ENCODE measurements at regions not wholly inside any gene's neighbourhood (a gene's known extent, or its start where the extent isn't known, plus 50 kb on each side); places are given as distances from the start of the nearest gene placed in this dataset.

- H3K4me1 ChIP-seq (ENCODE audit: insufficient read depth, poor library complexity, severe bottlenecking): no peaks in the 10 kb centered on the region
- ATAC-seq (ENCODE audit: low read depth): no peak
- no peak overlapping the region for H3K27ac ChIP-seq (ENCODE audit: poor library complexity, severe bottlenecking)
- DNase-seq (ENCODE audit: low spot score): no peak
- no peak for TF ChIP-seq CTCF (IDR thresholded peaks at IDR 0.05; ENCODE audit: poor library complexity, severe bottlenecking)
- H3K4me3 ChIP-seq (ENCODE audit: severe bottlenecking): no peak overlapping the region
- H3K36me3 ChIP-seq (ENCODE audit: low read depth): no peaks in the 10 kb centered on the region
- H3K27me3 ChIP-seq (ENCODE audit: insufficient read depth, poor library complexity, severe bottlenecking): no peaks in the 10 kb centered on the region
- H3K9me3 ChIP-seq (ENCODE audit: severe bottlenecking): no peaks in the 10 kb centered on the region
These were observed 400.0 kb upstream of the RNF32 start for GRCh38 chr7:156240532-156240931.

GRCh38 chr7:156238366-156239133 lies 402.0 kb upstream of the RNF32 start:
- Histone ChIP-seq H3K4me3 (ENCODE audit: severe bottlenecking) (no peak overlapping the region), H3K9me3 (ENCODE audit: severe bottlenecking) (no peaks in the 10 kb centered on the region), H3K36me3 (ENCODE audit: low read depth) (no peaks in the 10 kb centered on the region), H3K27ac (ENCODE audit: poor library complexity, severe bottlenecking) (no peak overlapping the region), H3K27me3 (ENCODE audit: insufficient read depth, poor library complexity, severe bottlenecking) (no peaks in the 10 kb centered on the region), H3K4me1 (ENCODE audit: insufficient read depth, poor library complexity, severe bottlenecking) (no peaks in the 10 kb centered on the region)
- TF ChIP-seq CTCF (IDR thresholded peaks at IDR 0.05; ENCODE audit: poor library complexity, severe bottlenecking): no peak
- DNase-seq (ENCODE audit: low spot score): no peak
- ATAC-seq (ENCODE audit: low read depth): no peak

GRCh38 chr7:156237614-156238013 lies 403.0 kb upstream of the RNF32 start:
- DNase-seq (ENCODE audit: low spot score) (no peak), ATAC-seq (ENCODE audit: low read depth) (no peak)
- Histone ChIP-seq H3K36me3 (ENCODE audit: low read depth) (no peaks in the 10 kb centered on the region), H3K4me3 (ENCODE audit: severe bottlenecking) (no peak overlapping the region), H3K4me1 (ENCODE audit: insufficient read depth, poor library complexity, severe bottlenecking) (no peaks in the 10 kb centered on the region), H3K27me3 (ENCODE audit: insufficient read depth, poor library complexity, severe bottlenecking) (no peaks in the 10 kb centered on the region), H3K9me3 (ENCODE audit: severe bottlenecking) (no peaks in the 10 kb centered on the region), H3K27ac (ENCODE audit: poor library complexity, severe bottlenecking) (no peak overlapping the region)
- no peak for TF ChIP-seq CTCF (IDR thresholded peaks at IDR 0.05; ENCODE audit: poor library complexity, severe bottlenecking)

- DNase-seq (ENCODE audit: low spot score) (no peak), ATAC-seq (ENCODE audit: low read depth) (no peak)
- H3K27ac ChIP-seq (ENCODE audit: poor library complexity, severe bottlenecking): no peak overlapping the region
- TF ChIP-seq CTCF (IDR thresholded peaks at IDR 0.05; ENCODE audit: poor library complexity, severe bottlenecking): no peak
- H3K4me3 ChIP-seq (ENCODE audit: severe bottlenecking): no peak overlapping the region
- H3K4me1 ChIP-seq (ENCODE audit: insufficient read depth, poor library complexity, severe bottlenecking): no peaks in the 10 kb centered on the region
- no peaks in the 10 kb centered on the region for H3K9me3 ChIP-seq (ENCODE audit: severe bottlenecking)
- H3K36me3 ChIP-seq (ENCODE audit: low read depth): no peaks in the 10 kb centered on the region
- H3K27me3 ChIP-seq (ENCODE audit: insufficient read depth, poor library complexity, severe bottlenecking): no peaks in the 10 kb centered on the region
These were observed 403.5 kb upstream of the RNF32 start for GRCh38 chr7:156236936-156237599.

Data from RWPE2 (cell line).